Spleen (tissue), 11 donors: ENCODE measurements at regions not wholly inside any gene's neighbourhood (a gene's known extent, or its start where the extent isn't known, plus 50 kb on each side); places are given as distances from the start of the nearest gene placed in this dataset.

Experiments
- DNase-seq: peaks from one replicate; pipeline ENCODE4 v3.0.0-alpha.2; 2020
- H3K27ac ChIP-seq, 8 donors: fragments of 200-600 bp; sonication (generic) in 7 of 8; 1 replicate in 4 of 8; 2 replicates in 4 of 8; pipeline versions ENCODE4 v1.5.0 to v1.8.0; 2016 to 2021; ENCODE audit warnings: inconsistent platforms in 4 of 8, mild to moderate bottlenecking in 4 of 8, moderate library complexity in 1 of 8
- H3K27me3 ChIP-seq, 7 donors: fragments of 200-600 bp; sonication (generic) in 6 of 7; replicated peaks in 1 of 7; 1 replicate in 4 of 7; 2 replicates in 3 of 7; pipeline versions ENCODE4 v1.5.0 to v1.8.0; 2016 to 2021; ENCODE audit warnings: inconsistent platforms in 3 of 7, mild to moderate bottlenecking in 1 of 7
- H3K36me3 ChIP-seq, 6 donors: fragments of 200-600 bp; sonication (generic) in 5 of 6; 1 replicate in 4 of 6; 2 replicates in 2 of 6; pipeline versions ENCODE4 v1.5.0 to v1.8.0; 2016 to 2021; ENCODE audit warnings: inconsistent platforms in 2 of 6
- H3K4me1 ChIP-seq, 6 donors: fragments of 200-600 bp; sonication (generic) in 5 of 6; 1 replicate in 3 of 6; 2 replicates in 3 of 6; pipeline versions ENCODE4 v1.5.0 to v1.8.0; 2016 to 2021; ENCODE audit warnings: inconsistent platforms in 3 of 6
- H3K4me3 ChIP-seq, 8 donors: fragments of 200-600 bp; sonication (generic) in 7 of 8; 1 replicate in 4 of 8; 2 replicates in 4 of 8; pipeline versions ENCODE4 v1.5.0 to v1.8.0; 2016 to 2021; ENCODE audit warnings: inconsistent platforms in 4 of 8, mild to moderate bottlenecking in 4 of 8, moderate library complexity in 2 of 8
- H3K9me3 ChIP-seq, 8 donors: fragments of 200-600 bp; sonication (generic) in 7 of 8; 1 replicate in 4 of 8; 2 replicates in 4 of 8; pipeline versions ENCODE4 v1.5.0 to v1.8.0; 2016 to 2021; ENCODE audit warnings: inconsistent platforms in 4 of 8
- CTCF ChIP-seq, 11 experiments: fragments of 200-600 bp in 7 of 11; fragments of 450-650 bp in 4 of 11; sonication (generic) in 4 of 11; IDR thresholded peaks in 8 of 11; conservative IDR thresholded peaks in 3 of 11; 1 replicate in 7 of 11; 2 replicates in 4 of 11; pipeline versions ENCODE4 v1.4.0 to v1.8.0; 2016 to 2021; ENCODE audit warnings: antibody characterized with exemption in 11 of 11, inconsistent platforms in 4 of 11, mild to moderate bottlenecking in 1 of 11
- POLR2A ChIP-seq, 3 donors: fragments of 450-650 bp; IDR thresholded peaks; one replicate each; pipeline ENCODE4 v1.5.1; 2017; ENCODE audit warnings: antibody characterized with exemption in 3 of 3, mild to moderate bottlenecking in 1 of 3
- POLR2AphosphoS5 ChIP-seq, 3 donors: sonication (generic); formaldehyde crosslinking; IDR thresholded peaks; one replicate each; pipeline ENCODE4 v1.5.1; 2017; ENCODE audit warnings: antibody characterized with exemption in 3 of 3
- WGBS, 5 donors: extraction: QIAGEN DNeasy Blood & Tissue Kit in 3 of 5; methylation state at CpG; one replicate each; pipeline versions ENCODE4 v1.1.5 to v1.1.7; 2013 to 2018; 5-methylcytosine and 5-hydroxymethylcytosine counted together
- intact Hi-C: fragments of 100-400 bp; cut with DNase I; formaldehyde crosslinking; loops from one replicate; pipeline ENCODE4 v1.15.0; 2023; ENCODE audit warnings: low total_unique reads
- donor health status: healthy with polysubstance abuse.
- donor health status: DM: no; HTN: no; CAD: no; lungs with moderate emphysema.
- donor health status: DM: no; HTN: no; CAD: no.
- donor health status: Bipolar disorder and iron deficiency.
- donor health status: healthy.
- donor health status: DM: no; HTN: no; CAD: no.
- donor health status: DM: yes; HTN: yes; CAD: no.

GRCh38 chr2:215777465-215778044 lies 235.8 kb downstream of the MREG start:
- H3K9me3 ChIP-seq: no peaks in the 10 kb centered on the region
- H3K27me3 ChIP-seq: no peaks in the 10 kb centered on the region
- 60 to 80% (median 72%) methylated on average over 7 of the region's 7 CpGs for WGBS, 5 donors
- H3K4me1 ChIP-seq: no peaks in the 10 kb centered on the region
- no peak for TF ChIP-seq CTCF (IDR thresholded peaks at IDR 0.05 in 8 of 11, conservative IDR thresholded peaks at IDR 0.05 in 3 of 11)
- no peak for TF ChIP-seq POLR2AphosphoS5 (IDR thresholded peaks at IDR 0.05)
- TF ChIP-seq POLR2A (IDR thresholded peaks at IDR 0.05): no peak
- intact Hi-C loops: no loop called here
- H3K27ac ChIP-seq: no peak overlapping the region
- DNase-seq: no peak
- no peaks in the 10 kb centered on the region for H3K36me3 ChIP-seq
- H3K4me3 ChIP-seq: no peak overlapping the region

GRCh38 chr2:215775106-215775505 lies 238.2 kb downstream of the MREG start:
- H3K27ac ChIP-seq: no peak overlapping the region
- no peak overlapping the region for H3K4me3 ChIP-seq
- TF ChIP-seq POLR2AphosphoS5 (IDR thresholded peaks at IDR 0.05): no peak
- no peak for TF ChIP-seq CTCF (IDR thresholded peaks at IDR 0.05 in 8 of 11, conservative IDR thresholded peaks at IDR 0.05 in 3 of 11)
- no peak for TF ChIP-seq POLR2A (IDR thresholded peaks at IDR 0.05)
- no peak for DNase-seq
- H3K9me3 ChIP-seq: no peaks in the 10 kb centered on the region
- H3K36me3 ChIP-seq: no peaks in the 10 kb centered on the region
- 52 to 79% (median 56%) methylated on average over 4 of the region's 4 CpGs for WGBS, 5 donors
- intact Hi-C loops: no loop called here
- H3K4me1 ChIP-seq: no peaks in the 10 kb centered on the region
- H3K27me3 ChIP-seq: no peaks in the 10 kb centered on the region

GRCh38 chr2:215773728-215774127 lies 239.6 kb downstream of the MREG start:
- H3K36me3 ChIP-seq: no peaks in the 10 kb centered on the region
- intact Hi-C loops: no loop called here
- no peak for TF ChIP-seq POLR2AphosphoS5 (IDR thresholded peaks at IDR 0.05)
- no peak for TF ChIP-seq POLR2A (IDR thresholded peaks at IDR 0.05)
- TF ChIP-seq CTCF (IDR thresholded peaks at IDR 0.05 in 8 of 11, conservative IDR thresholded peaks at IDR 0.05 in 3 of 11): no peak
- H3K4me1 ChIP-seq: no peaks in the 10 kb centered on the region
- no peaks in the 10 kb centered on the region for H3K9me3 ChIP-seq
- no peak overlapping the region for H3K27ac ChIP-seq
- no peak overlapping the region for H3K4me3 ChIP-seq
- no peaks in the 10 kb centered on the region for H3K27me3 ChIP-seq
- no peak for DNase-seq
- 77 to 88% (median 80%) methylated on average over 2 of the region's 2 CpGs for WGBS, 5 donors

GRCh38 chr2:215772634-215773563 lies 240.5 kb downstream of the MREG start:
- 83 to 95% (median 91%) methylated on average over 5 of the region's 5 CpGs for WGBS, 5 donors

More at GRCh38 chr2:215772634-215773563, 240.5 kb downstream of the MREG start:
- Histone ChIP-seq H3K27me3 (no peaks in the 10 kb centered on the region), H3K4me3 (no peak overlapping the region), H3K36me3 (no peaks in the 10 kb centered on the region), H3K9me3 (peaks cover 0 to under 1% (median 0%) of the 10 kb centered on the region in 8 donors), H3K4me1 (no peaks in the 10 kb centered on the region), H3K27ac (no peak overlapping the region)
- no peak for DNase-seq
- intact Hi-C loops: no loop called here
- TF ChIP-seq POLR2A (IDR thresholded peaks at IDR 0.05) (no peak), CTCF (IDR thresholded peaks at IDR 0.05 in 8 of 11, conservative IDR thresholded peaks at IDR 0.05 in 3 of 11) (no peak), POLR2AphosphoS5 (IDR thresholded peaks at IDR 0.05) (no peak)
